HK-2 (cell line): ENCODE measurements at regions not wholly inside any gene's neighbourhood (a gene's known extent, or its start where the extent isn't known, plus 50 kb on each side); places are given as distances from the start of the nearest gene placed in this dataset.
"Not testable (repeated sequence)": the region's sequence is repeated elsewhere in the genome, so short reads cannot be mapped to it uniquely, and the experiment has no call there.

Source experiments
- DNase-seq: peaks from one replicate; pipeline ENCODE4 v3.0.0-alpha.2; 2018; ENCODE audit not compliant: unreplicated experiment

- DNase-seq, result no peak
These were observed 53.1 kb upstream of the BEND4 start for GRCh38 chr4:42205541-42205940.

- no peak for DNase-seq
These were observed 64.2 kb upstream of the BEND4 start for GRCh38 chr4:42216664-42217063.

GRCh38 chr4:42225286-42225685 is 72.8 kb upstream of the BEND4 start:
- DNase-seq, result no peak

DNA sequence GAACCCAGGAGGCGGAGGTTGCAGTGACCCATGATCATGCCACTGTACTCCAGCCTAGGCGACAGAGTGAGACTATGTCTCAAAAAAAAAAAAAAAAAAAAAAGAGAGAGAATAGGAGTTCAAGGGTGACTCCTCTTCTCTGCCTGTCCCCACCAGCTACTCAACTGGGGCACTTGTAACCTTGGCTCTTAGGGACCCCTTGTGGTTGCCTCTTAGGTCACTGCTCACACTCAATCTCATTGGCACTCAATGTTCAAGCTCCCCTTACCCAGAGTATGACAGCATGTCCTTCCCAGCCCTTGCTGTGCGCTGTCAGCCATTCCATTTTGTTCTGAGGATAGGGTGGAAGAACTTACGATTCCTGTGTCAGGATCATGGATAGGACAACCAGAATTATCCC is 82.4 kb upstream of the BEND4 start:
- DNase-seq, result no peak

DNA sequence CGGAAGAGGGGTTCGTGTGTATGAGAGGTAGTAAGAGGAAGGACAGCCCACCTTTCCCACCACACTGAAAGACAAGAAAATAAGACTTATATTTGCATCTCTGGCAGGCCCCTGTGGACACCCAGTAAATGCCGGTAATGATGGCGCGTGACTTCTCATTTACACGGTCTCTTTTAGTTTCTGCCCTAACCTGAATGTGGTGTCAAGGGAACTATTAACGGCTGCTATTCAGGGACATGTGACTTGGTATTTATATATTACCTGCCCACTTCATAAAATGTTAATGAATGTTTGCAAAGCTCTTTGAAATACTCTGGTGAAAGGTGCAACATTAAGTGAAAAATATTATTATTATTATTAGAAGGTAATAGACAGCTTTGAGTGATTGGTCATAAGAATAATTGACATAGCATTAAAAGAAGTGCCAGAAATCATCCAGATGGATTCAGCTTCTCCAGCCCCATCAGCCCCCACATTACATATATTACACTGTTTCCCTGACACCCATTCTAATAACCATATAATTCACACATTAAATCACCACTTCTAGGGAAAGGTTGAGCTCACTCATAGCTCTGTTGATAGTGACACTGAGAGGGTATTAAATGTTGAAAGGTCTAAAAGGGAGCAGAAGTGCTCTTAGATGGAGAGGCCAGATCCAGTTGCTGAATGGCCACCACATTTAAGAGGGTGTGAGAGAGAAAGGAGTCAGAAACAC is 83.0 kb upstream of the BEND4 start:
- no peak for DNase-seq

DNA sequence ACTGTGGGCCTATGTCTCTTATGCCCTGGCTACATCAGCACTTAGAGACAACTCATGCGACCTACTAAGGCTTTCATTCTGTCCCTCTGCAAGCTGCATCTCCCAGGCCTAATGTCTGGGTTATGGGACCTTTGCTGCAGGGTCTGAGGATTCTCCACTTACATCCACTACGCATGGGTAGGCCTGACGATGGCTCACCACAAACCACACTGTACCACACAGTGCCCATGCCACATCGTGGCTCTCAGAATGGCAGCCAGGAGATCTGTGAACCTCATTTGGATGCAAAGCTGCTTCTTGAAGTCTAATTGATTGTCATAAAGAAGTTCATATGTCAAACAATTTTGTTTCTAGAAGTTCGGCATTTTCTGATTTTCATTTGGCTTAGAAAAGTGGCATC is 84.6 kb upstream of the BEND4 start:
- no peak for DNase-seq

- no peak for DNase-seq
These were observed 85.0 kb upstream of the BEND4 start for GRCh38 chr4:42237451-42237850.

DNA sequence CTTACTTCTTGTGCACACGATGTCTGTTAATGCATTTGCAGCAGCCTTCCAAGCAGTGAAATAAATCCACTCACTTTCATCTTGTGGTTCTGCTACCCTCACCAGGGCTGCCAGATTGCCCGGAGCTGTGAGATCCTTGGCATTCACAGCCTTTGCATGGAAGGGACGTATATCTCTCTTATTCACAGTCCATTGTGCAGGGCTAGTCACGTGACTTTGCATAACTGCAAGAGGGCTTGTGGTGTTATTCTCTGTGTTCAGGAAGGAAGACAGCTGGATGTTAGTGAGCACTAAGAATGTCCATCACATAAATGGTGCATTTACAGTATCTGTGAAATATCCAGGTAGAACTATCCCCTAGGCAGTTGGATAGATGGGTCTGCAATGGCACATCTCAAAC is 96.5 kb upstream of the BEND4 start:
- DNase-seq, result no peak

DNA sequence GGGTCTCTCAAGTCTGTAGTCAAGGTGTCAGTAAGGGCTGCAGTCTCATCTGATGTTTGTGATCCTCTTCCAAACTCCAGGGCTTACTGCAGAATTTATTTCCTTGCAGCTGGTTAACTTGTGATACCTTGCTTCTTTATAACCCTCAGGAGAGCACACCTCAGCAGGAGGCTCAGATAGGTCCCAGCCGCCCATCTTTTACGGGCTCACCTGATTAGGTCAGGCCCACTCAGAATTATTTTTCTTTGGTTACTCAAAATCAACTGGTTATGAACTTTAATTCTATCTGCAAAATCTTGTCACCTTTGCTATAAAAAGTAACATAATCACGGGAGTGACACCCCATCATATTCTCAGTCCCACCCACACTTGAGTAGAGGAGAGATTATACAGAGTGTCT is 99.9 kb upstream of the BEND4 start:
- no peak for DNase-seq

GRCh38 chr4:42257645-42258044 is 105.2 kb upstream of the BEND4 start:
- not testable (repeated sequence) for DNase-seq

GRCh38 chr4:42262701-42263490 is 110.4 kb upstream of the BEND4 start:
- DNase-seq, result no peak

DNA sequence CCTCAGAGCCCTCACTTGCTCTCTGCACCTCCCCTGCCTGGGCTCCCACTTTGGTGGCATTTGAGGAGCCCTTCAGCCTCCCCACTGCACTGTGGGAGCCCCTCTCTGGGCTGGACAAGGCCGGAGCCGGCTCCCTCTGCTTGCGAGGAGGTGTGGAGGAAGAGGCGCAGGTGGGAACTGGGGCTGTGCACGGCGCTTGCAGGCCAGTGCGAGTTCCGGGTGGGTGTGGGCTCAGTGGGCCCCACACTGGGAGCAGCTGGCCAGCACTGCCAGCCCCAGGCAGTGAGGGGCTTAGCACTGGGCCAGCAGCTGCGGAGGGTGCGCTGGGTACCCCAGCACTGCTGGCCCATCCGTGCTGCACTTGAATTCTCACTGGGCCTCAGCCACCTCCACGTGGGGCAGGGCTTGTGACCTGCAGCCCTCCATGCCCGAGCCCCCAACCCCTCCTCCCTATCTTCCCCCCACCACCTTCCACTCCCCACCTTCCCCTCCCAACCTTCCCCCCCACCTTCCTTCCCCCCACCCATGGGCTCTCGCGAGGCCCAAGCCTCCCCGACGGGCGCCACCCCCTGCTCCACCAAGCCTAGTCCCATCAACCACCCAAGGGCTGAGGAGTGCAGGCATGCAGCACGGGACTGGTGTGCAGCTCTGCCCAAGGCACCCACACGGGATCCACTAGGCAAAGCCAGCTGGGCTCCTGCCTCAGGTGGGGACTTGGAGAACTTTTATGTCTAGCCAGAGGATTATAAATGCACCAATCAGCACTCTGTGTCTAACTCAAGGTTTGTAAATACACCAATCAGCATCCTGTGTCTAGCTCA is 113.5 kb upstream of the BEND4 start:
- no peak for DNase-seq

DNA sequence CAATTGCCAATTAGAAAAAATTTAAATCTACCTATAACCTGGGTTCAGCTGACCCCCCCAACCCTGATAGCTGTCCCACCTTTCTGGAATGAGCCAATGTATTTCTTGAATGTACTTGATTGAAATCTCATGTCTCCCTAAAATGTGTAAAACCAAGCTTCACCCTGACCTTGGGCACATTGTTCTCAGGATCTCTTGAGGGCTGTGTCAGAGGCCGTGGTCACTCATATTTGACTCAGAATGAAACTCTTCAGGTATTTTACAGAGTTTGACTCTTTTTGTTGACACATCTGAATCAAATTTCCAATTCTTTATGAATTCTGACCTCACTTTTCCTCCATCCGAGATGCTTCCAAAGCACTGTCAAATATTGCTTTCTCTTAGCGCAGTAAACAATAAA is 115.3 kb upstream of the BEND4 start:
- DNase-seq, result no peak

DNA sequence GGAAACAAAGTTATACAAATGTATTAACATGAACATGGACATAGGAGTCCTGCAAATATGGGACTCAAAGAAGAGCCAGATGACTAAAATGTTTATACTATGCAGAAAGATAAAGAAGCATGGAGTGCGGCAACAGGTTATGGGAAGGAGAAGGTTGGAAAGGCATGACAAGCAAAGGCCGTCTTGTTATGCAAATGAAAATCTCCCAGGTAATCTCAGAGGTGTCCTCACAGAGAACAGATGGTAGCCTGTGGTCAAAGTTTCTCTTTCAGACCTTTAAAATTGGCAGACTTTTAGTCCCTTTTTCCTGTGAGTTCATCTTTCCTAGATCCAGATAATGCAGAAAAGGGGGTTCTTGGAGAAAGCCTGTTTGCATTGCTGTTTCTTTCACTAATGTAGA is 116.4 kb upstream of the BEND4 start:
- no peak for DNase-seq

DNA sequence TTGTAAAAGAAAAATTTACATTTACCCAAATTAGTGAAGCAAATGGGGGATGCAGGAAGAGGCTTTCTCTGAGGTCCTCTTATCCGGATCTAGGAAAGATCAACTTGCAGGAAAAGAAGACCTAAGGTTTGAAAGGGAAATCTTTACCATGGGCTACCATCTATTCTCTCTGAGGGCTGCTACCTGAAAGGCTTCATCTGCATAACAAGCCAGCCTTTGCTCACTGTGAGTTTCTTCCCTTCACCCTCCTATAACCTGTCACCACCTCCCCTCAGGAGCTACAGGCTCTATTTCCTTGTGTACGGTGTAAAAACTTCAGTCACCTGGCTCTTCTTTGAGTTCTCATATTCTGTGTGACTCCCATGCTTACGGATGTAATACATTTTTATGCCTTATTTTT is 118.6 kb upstream of the BEND4 start:
- DNase-seq, result no peak

- DNase-seq, result no peak
These were observed 120.0 kb upstream of the SHISA3 start for GRCh38 chr4:42277291-42277690.

GRCh38 chr4:42278709-42279324 is 118.5 kb upstream of the SHISA3 start:
- DNase-seq, result no peak

- DNase-seq, result peak; percentile 13
These were observed 116.8 kb upstream of the SHISA3 start for GRCh38 chr4:42280327-42281095.

GRCh38 chr4:42281324-42282020 is 115.8 kb upstream of the SHISA3 start:
- peak; percentile 8 for DNase-seq

DNA sequence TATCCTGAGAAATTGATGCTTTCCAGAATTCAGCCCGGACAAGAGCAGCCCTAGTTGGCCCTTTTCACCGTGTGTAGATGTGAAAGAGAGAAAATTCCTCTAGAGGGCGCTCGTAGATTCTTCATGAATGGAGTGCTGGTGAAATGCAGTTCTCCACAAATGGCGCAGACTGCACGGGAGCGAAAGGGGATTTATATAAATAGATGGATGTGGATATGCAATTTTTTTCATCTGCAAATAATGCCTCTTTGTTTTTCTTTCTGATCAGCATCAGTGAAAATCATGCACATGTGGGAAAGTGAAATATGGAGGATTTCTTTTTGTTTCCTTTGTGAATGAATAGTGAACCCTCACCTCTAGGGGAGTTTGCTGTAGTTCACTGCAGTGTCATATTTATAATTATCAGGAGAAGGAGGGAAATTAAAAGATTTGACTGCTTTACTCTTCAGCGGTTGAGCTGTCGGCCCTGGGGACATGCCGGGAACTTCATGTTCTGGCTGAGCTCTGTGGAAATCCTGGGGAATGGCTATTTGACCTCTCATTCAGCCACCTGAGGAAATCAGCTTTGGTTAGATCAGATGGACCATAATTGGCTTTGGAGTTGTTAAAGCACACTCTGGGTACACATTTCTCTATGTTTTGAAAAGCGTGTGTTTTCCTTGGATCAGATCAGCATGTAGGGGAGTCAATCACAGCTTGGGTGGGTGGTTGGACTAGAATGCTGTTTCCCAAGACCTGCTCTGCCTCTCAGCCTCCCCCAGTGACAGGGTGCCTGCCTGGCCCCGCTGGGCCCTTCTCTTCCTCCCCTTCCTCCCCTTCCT is 115.0 kb upstream of the SHISA3 start:
- peak; percentile 41 for DNase-seq
